B cell (primary cell): ENCODE measurements at regions not wholly inside any gene's neighbourhood (a gene's known extent, or its start where the extent isn't known, plus 50 kb on each side); places are given as distances from the start of the nearest gene placed in this dataset.

Experiments
- ATAC-seq: fragments of 200-7000 bp; cut with Tn5 transposase; one replicate; pipeline ENCODE4 v1.10.0; 2021; ENCODE audit warnings: low read depth, mild to moderate bottlenecking, moderate number of reproducible peaks, moderate library complexity
- CTCF ChIA-PET: fragments of 350-600 bp; sonication (Branson Sonifier 250); formaldehyde crosslinking; loops from one replicate; lab custom pipeline; 2021; ENCODE audit warnings: antibody characterized with exemption, inconsistent platforms; lab: Charles Lee
- POLR2A ChIA-PET: fragments of 350-600 bp; sonication (Branson Sonifier 250); formaldehyde crosslinking; loops from one replicate; lab custom pipeline; 2021; ENCODE audit warnings: antibody characterized with exemption; lab: Charles Lee
- DNase-seq: peaks from one replicate; pipeline ENCODE4 v3.0.0; 2013
- H2AFZ ChIP-seq: 2 replicates; pipeline ENCODE4 v1.6.1; 2012; ENCODE audit warnings: mild to moderate bottlenecking, low read depth, low read length; ENCODE audit not compliant: insufficient read depth, poor library complexity, severe bottlenecking
- H3K27ac ChIP-seq, 2 donors: 1 replicate in 1 of 2; 2 replicates in 1 of 2; pipeline ENCODE4 v1.5.1; 2012 to 2013; ENCODE audit warnings: low read length in 2 of 2, mild to moderate bottlenecking in 2 of 2, moderate library complexity in 1 of 2
- H3K27me3 ChIP-seq, 4 experiments: fragments of 200-600 bp in 1 of 4; sonication (generic) in 1 of 4; replicated peaks in 1 of 4; 1 replicate in 2 of 4; 2 replicates in 2 of 4; pipeline versions ENCODE4 v1.6.1 to v1.7.0; 2013 to 2016; ENCODE audit warnings: low read length in 3 of 4, mild to moderate bottlenecking in 2 of 4, mixed read lengths in 1 of 4, moderate library complexity in 1 of 4; ENCODE audit not compliant: insufficient read depth in 4 of 4, control insufficient read depth in 3 of 4; ENCODE audit errors: control extremely low read depth in 1 of 4
- H3K36me3 ChIP-seq, 2 experiments: replicated peaks in 1 of 2; 1 replicate in 1 of 2; 2 replicates in 1 of 2; pipeline versions ENCODE4 v1.6.1 to v1.7.1; 2013; ENCODE audit warnings: low read length in 1 of 2; ENCODE audit not compliant: insufficient read depth in 2 of 2, control insufficient read depth in 1 of 2; ENCODE audit errors: control extremely low read depth in 1 of 2, extremely low read depth in 1 of 2
- H3K4me1 ChIP-seq, 2 donors: fragments of 200-600 bp in 1 of 2; sonication (generic) in 1 of 2; 1 replicate in 1 of 2; 2 replicates in 1 of 2; pipeline versions ENCODE4 v1.5.1 to v1.6.1; 2013 to 2017; ENCODE audit warnings: low read length in 2 of 2; ENCODE audit not compliant: control insufficient read depth in 2 of 2, insufficient read depth in 2 of 2
- H3K4me2 ChIP-seq: replicated peaks from 2 replicates; pipeline ENCODE3; 2012; ENCODE audit warnings: mild to moderate bottlenecking, low read depth, low read length; ENCODE audit not compliant: poor library complexity, severe bottlenecking
- H3K4me3 ChIP-seq, 5 experiments: fragments of 200-600 bp in 1 of 5; sonication (generic) in 1 of 5; 1 replicate in 3 of 5; 2 replicates in 2 of 5; pipeline versions ENCODE4 v1.5.1 to v1.7.0; 2011 to 2016; ENCODE audit warnings: low read length in 4 of 5, mild to moderate bottlenecking in 4 of 5, low read depth in 2 of 5, control low read depth in 1 of 5, moderate library complexity in 1 of 5; ENCODE audit not compliant: insufficient read depth in 1 of 5; ENCODE audit errors: control extremely low read depth in 1 of 5, extremely low read depth in 1 of 5
- H3K79me2 ChIP-seq: fragments of 200-600 bp; sonication (generic); one replicate; pipeline ENCODE4 v1.6.0; 2016; ENCODE audit warnings: low read length; ENCODE audit not compliant: control insufficient read depth, insufficient read depth
- H3K9ac ChIP-seq: fragments of 200-600 bp; sonication (generic); 2 replicates; pipeline ENCODE4 v1.6.1; 2017; ENCODE audit warnings: mild to moderate bottlenecking, low read length, moderate library complexity
- H3K9me3 ChIP-seq, 3 donors: one replicate each; pipeline versions ENCODE4 v1.6.1 to v1.7.1; 2013; ENCODE audit warnings: low read length in 2 of 3; ENCODE audit not compliant: control insufficient read depth in 2 of 3, insufficient read depth in 1 of 3; ENCODE audit errors: control extremely low read depth in 1 of 3
- H4K20me1 ChIP-seq: 2 replicates; pipeline ENCODE4 v1.6.0; 2012; ENCODE audit warnings: mild to moderate bottlenecking, low read length; ENCODE audit not compliant: insufficient read depth, control insufficient read depth, poor library complexity, severe bottlenecking
- H3K27ac Mint-ChIP-seq: one replicate; pipeline ENCODE4 v1.8.0; 2021; ENCODE audit warnings: mixed read lengths
- H3K27me3 Mint-ChIP-seq: one replicate; pipeline ENCODE4 v1.8.0; 2021; ENCODE audit warnings: mixed read lengths
- H3K4me1 Mint-ChIP-seq: one replicate; pipeline ENCODE4 v1.8.0; 2021; ENCODE audit warnings: mixed read lengths
- H3K4me3 Mint-ChIP-seq: one replicate; pipeline ENCODE4 v1.8.0; 2021; ENCODE audit warnings: mixed read lengths
- H3K9me3 Mint-ChIP-seq: one replicate; pipeline ENCODE4 v1.8.0; 2022; ENCODE audit warnings: mixed read lengths; ENCODE audit not compliant: insufficient read depth
- EZH2 ChIP-seq: IDR thresholded peaks from 2 replicates; pipeline ENCODE4 v1.6.1; 2012; ENCODE audit warnings: borderline replicate concordance, low read depth, mild to moderate bottlenecking, moderate library complexity, low read length; ENCODE audit not compliant: insufficient read depth, poor library complexity, severe bottlenecking
- WGBS: methylation state at CpG from one replicate; pipeline ENCODE4 v1.1.5; 2013; ENCODE audit warnings: missing lambda C conversion rate; ENCODE audit not compliant: insufficient coverage; 5-methylcytosine and 5-hydroxymethylcytosine counted together
- intact Hi-C: fragments of 100-400 bp; cut with micrococcal nuclease; formaldehyde crosslinking; loops from one replicate; pipeline ENCODE4 v1.10.0; 2022
- TF ChIP-seq, protein P1 (sequence below): fragments of 200-600 bp; IDR thresholded peaks from one replicate; pipeline ENCODE4 v1.8.0; 2022; ENCODE audit warnings: antibody characterized with exemption, mild to moderate bottlenecking

DNA sequence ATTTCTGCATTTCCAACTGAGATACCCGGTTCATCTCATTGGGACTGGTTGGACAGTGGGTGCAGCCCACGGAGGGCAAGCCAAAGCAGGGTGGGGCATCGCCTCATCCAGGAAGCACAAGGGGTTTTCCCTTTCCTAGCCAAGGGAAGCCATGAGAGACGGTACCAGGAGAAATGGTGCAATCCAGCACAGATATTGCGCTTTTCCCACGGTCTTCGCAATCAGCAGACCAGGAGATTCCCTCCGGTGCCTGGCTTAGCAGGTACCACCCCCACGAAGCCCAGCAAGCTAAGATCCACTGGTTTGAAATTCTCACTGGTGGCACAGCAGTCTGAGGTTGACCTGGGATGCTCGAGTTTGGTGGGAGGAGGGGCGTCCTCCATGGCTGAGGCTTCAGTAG, 527.0 kb downstream of the TLE1 start:
- Histone ChIP-seq H3K9me3 (peaks cover 0 to 4% (median 0%) of the 10 kb centered on the region in 3 donors), H3K4me1 (no peaks in the 10 kb centered on the region), H3K4me3 (no peak overlapping the region), H4K20me1 (no peaks in the 10 kb centered on the region), H3K36me3 (no peaks in the 10 kb centered on the region), H3K4me2 (no peak overlapping the region), H3K27me3 (no peaks in the 10 kb centered on the region), H3K9ac (no peak overlapping the region), H3K27ac (no peak overlapping the region), H3K79me2 (no peaks in the 10 kb centered on the region), H2AFZ (no peak overlapping the region)
- POLR2A ChIA-PET = no interaction called here
- intact Hi-C loops = no loop called here
- TF ChIP-seq, protein P1, sequence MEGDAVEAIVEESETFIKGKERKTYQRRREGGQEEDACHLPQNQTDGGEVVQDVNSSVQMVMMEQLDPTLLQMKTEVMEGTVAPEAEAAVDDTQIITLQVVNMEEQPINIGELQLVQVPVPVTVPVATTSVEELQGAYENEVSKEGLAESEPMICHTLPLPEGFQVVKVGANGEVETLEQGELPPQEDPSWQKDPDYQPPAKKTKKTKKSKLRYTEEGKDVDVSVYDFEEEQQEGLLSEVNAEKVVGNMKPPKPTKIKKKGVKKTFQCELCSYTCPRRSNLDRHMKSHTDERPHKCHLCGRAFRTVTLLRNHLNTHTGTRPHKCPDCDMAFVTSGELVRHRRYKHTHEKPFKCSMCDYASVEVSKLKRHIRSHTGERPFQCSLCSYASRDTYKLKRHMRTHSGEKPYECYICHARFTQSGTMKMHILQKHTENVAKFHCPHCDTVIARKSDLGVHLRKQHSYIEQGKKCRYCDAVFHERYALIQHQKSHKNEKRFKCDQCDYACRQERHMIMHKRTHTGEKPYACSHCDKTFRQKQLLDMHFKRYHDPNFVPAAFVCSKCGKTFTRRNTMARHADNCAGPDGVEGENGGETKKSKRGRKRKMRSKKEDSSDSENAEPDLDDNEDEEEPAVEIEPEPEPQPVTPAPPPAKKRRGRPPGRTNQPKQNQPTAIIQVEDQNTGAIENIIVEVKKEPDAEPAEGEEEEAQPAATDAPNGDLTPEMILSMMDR = no peak
- TF ChIP-seq EZH2 = no peak
- H3K27me3 Mint-ChIP-seq = no peaks in the 10 kb centered on the region
- no peaks in the 10 kb centered on the region for H3K4me1 Mint-ChIP-seq
- H3K4me3 Mint-ChIP-seq = no peak overlapping the region
- no peak overlapping the region for H3K27ac Mint-ChIP-seq
- DNase-seq (no peak), ATAC-seq (no peak)
- WGBS = 89% methylated on average over 9 of the region's 11 CpGs
- peaks cover 3% of the 10 kb centered on the region for H3K9me3 Mint-ChIP-seq
- CTCF ChIA-PET = no interaction called here

DNA sequence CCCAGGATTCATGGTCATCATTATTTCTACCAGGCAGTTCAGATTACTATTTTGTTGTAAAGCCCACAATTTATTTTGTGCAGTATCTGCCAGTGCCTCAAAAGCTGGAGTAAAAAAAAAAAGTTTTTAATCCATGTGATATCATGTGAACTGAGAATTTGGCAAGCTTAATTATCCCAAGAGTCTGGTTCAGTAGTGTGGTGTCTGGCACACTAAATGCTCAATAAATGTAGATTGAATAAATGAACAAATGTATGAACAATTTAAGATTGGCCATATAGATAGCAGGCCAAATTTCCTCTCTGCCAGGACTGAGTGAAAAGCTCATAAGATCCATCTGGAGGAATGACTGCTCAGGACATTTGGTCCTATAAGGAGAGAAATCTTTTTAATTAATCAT, 533.0 kb downstream of the TLE1 start:
- CTCF ChIA-PET = no interaction called here
- H3K9me3 ChIP-seq = no peaks in the 10 kb centered on the region
- no peaks in the 10 kb centered on the region for H3K27me3 ChIP-seq
- Mint-ChIP-seq H3K4me1 (no peaks in the 10 kb centered on the region), H3K27me3 (no peaks in the 10 kb centered on the region), H3K27ac (no peak overlapping the region), H3K9me3 (peaks cover 3% of the 10 kb centered on the region), H3K4me3 (no peak overlapping the region)
- POLR2A ChIA-PET = no interaction called here
- no peak overlapping the region for H3K27ac ChIP-seq
- no peak overlapping the region for H2AFZ ChIP-seq
- TF ChIP-seq, protein P1 = no peak
- no peak for TF ChIP-seq EZH2
- no peak for ATAC-seq
- H3K4me3 ChIP-seq = no peak overlapping the region
- intact Hi-C loops = no loop called here
- no peak overlapping the region for H3K9ac ChIP-seq
- no peaks in the 10 kb centered on the region for H3K36me3 ChIP-seq
- H3K79me2 ChIP-seq = no peaks in the 10 kb centered on the region
- no peaks in the 10 kb centered on the region for H3K4me1 ChIP-seq
- H4K20me1 ChIP-seq = no peaks in the 10 kb centered on the region
- no peak overlapping the region for H3K4me2 ChIP-seq
- DNase-seq = no peak
